ENCODE measurements at regions not wholly inside any gene's neighbourhood (a gene's known extent, or its start where the extent isn't known, plus 50 kb on each side); places are given as distances from the start of the nearest gene placed in this dataset.

DNA sequence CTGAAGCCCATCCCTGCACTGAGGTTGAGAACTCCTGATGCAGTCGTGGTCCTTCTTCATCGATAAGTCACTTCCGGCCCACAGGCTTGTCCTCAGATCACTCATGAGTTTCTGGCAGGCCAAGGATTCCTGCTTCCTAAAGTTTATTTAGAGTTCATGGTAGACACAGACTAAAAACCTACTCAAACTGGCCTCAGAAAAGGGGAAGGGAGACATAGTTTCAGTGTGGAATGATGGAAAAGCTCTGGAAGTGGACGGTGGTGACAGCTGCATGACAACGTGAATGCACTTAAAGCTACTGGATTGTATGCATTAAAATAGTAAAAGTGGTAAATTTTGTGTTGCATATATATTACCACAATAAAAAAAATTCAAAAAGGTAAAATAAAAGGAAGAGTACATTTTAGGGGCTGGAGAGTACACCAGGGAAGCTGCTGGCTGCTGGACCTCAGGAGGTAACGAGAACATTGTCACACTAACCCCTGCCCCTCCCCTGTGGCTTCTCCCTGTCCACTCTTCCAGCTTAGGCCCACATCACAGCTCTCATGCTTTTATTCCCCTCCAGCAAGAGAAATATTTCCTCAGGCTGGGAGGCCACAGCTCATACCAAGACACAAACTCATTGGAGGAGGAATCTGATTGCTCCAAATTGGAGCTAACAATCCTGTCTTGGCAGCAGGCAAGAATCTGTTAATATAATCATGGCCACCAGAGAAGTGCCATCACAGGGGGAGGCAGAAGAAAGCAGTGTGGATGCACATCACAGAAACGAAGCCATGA is 741.0 kb downstream of the UQCRFS1 start:
- no peak for TF ChIP-seq POLR2A (IDR thresholded peaks at IDR 0.05; ENCODE audit: low read depth, low read length)
- TF ChIP-seq SPI1 (IDR thresholded peaks at IDR 0.05; ENCODE audit: low read depth, low read length), result no peak
- TF ChIP-seq TAF1 (IDR thresholded peaks at IDR 0.05; ENCODE audit: low read depth, low read length), result no peak
- no peak for TF ChIP-seq PAX5 (IDR thresholded peaks at IDR 0.05; ENCODE audit: insufficient read depth, low read length, severe bottlenecking)
- no peak for TF ChIP-seq POLR2AphosphoS5 (IDR thresholded peaks at IDR 0.05; ENCODE audit: low read depth, low read length)
- no peak for TF ChIP-seq POU2F2 (IDR thresholded peaks at IDR 0.05; ENCODE audit: low read depth, low read length)

Measured in GM12891 (cell line).